Osteocyte (in vitro differentiated cells): ENCODE measurements at regions not wholly inside any gene's neighbourhood (a gene's known extent, or its start where the extent isn't known, plus 50 kb on each side); places are given as distances from the start of the nearest gene placed in this dataset.

Source experiments
- DNase-seq: peaks from one replicate; pipeline ENCODE4 v3.0.0; 2021; ENCODE audit warnings: mixed read lengths; ENCODE audit not compliant: unreplicated experiment; ENCODE audit errors: extremely low spot score
- H3K27ac Mint-ChIP-seq: one replicate; pipeline ENCODE4 v1.8.0; 2021; ENCODE audit warnings: mild to moderate bottlenecking, mixed read lengths; ENCODE audit not compliant: unreplicated experiment
- H3K27me3 Mint-ChIP-seq: one replicate; pipeline ENCODE4 v1.8.0; 2021; ENCODE audit warnings: mixed read lengths; ENCODE audit not compliant: unreplicated experiment
- H3K36me3 Mint-ChIP-seq: one replicate; pipeline ENCODE4 v1.8.0; 2021; ENCODE audit warnings: mixed read lengths; ENCODE audit not compliant: unreplicated experiment
- H3K4me1 Mint-ChIP-seq: one replicate; pipeline ENCODE4 v1.8.0; 2021; ENCODE audit warnings: mixed read lengths; ENCODE audit not compliant: unreplicated experiment
- H3K4me3 Mint-ChIP-seq: one replicate; pipeline ENCODE4 v1.8.0; 2021; ENCODE audit warnings: mild to moderate bottlenecking, moderate library complexity, mixed read lengths; ENCODE audit not compliant: unreplicated experiment
- H3K9me3 Mint-ChIP-seq: one replicate; pipeline ENCODE4 v1.8.0; 2021; ENCODE audit warnings: mixed read lengths; ENCODE audit not compliant: unreplicated experiment
- CTCF ChIP-seq: fragments of 200-600 bp; sonication (generic); IDR thresholded peaks from 2 replicates; pipeline ENCODE4 v1.5.0; 2021; ENCODE audit warnings: antibody characterized with exemption, mild to moderate bottlenecking, moderate library complexity

GRCh38 chr5:85998656-85999055 is 619.1 kb upstream of the COX7C start:
- Mint-ChIP-seq H3K9me3 (no peaks in the 10 kb centered on the region), H3K27me3 (no peaks in the 10 kb centered on the region), H3K4me1 (no peaks in the 10 kb centered on the region), H3K36me3 (no peaks in the 10 kb centered on the region), H3K27ac (no peak overlapping the region), H3K4me3 (no peak overlapping the region)
- no peak for DNase-seq
- TF ChIP-seq CTCF: no peak

- no peak for DNase-seq
- Mint-ChIP-seq H3K4me1 (no peaks in the 10 kb centered on the region), H3K4me3 (no peak overlapping the region), H3K36me3 (no peaks in the 10 kb centered on the region), H3K9me3 (peaks cover 22% of the 10 kb centered on the region), H3K27me3 (no peaks in the 10 kb centered on the region), H3K27ac (no peak overlapping the region)
- TF ChIP-seq CTCF: no peak
Observed at GRCh38 chr5:86008293-86008692, 609.4 kb upstream of the COX7C start.

DNA sequence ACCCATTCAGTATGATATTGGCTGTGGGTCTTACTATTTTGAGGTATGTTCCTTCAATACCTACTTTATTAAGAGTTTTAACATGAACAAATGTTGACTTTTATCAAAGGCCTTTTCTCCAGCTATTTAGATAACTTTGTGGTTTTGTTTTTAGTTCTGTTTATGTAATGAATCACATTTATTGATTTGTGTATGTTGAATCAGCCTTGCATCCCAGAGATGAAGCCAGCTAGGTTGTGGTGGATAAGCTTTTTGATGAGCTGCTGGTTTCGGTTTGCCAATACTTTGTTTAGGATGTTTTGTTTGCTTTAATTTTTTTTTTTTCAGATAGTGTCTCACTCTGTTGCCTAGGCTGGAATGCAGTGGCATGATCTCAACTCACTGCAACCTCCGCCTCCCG is 609.0 kb upstream of the COX7C start:
- DNase-seq: no peak
- Mint-ChIP-seq H3K4me3 (no peak overlapping the region), H3K9me3 (peaks cover 22% of the 10 kb centered on the region), H3K27me3 (no peaks in the 10 kb centered on the region), H3K27ac (no peak overlapping the region), H3K36me3 (no peaks in the 10 kb centered on the region), H3K4me1 (no peaks in the 10 kb centered on the region)
- TF ChIP-seq CTCF: no peak

DNA sequence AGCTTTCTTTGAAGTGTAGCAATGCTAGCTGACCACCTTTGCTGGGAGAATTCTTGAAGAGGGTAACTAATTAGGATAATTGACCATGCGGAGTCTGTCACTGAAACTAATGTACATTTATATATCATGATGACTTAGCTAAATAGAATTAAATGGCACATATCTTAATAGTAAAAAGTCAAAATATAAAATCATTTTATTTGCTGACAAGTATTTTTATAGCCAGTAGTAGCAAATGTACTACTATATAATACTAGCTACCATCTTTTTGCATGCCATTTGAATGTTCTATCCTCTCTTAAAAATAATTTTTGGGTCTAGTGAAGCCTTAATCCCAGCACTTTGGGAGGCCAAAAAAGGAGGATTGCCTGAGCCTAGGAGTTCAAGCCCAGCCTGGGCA is 605.8 kb upstream of the COX7C start:
- H3K4me3 Mint-ChIP-seq: no peak overlapping the region
- TF ChIP-seq CTCF: no peak
- H3K27me3 Mint-ChIP-seq: no peaks in the 10 kb centered on the region
- H3K4me1 Mint-ChIP-seq: no peaks in the 10 kb centered on the region
- H3K27ac Mint-ChIP-seq: no peak overlapping the region
- H3K36me3 Mint-ChIP-seq: no peaks in the 10 kb centered on the region
- peaks cover 22% of the 10 kb centered on the region for H3K9me3 Mint-ChIP-seq
- DNase-seq: no peak

DNA sequence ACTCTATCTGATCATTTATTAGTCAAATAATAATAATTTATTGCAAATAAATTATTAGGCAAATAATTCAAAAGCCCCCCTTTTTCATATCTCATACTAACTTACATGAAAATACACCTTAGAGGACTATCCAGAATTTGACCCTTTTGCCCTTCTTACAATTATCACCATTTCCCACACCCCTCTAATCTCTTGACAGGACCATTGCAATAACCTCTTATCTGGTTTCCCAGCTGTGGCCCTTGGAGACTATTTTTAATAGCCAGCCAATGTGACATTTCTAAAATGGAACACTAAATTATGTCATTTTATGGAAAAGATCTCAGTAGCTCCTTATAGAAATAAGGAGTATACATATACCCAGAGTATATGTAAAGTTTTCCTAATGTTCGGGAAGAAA is 588.4 kb upstream of the COX7C start:
- Mint-ChIP-seq H3K27me3 (peaks cover 5% of the 10 kb centered on the region), H3K36me3 (no peaks in the 10 kb centered on the region), H3K4me1 (no peaks in the 10 kb centered on the region), H3K4me3 (no peak overlapping the region), H3K9me3 (no peaks in the 10 kb centered on the region), H3K27ac (no peak overlapping the region)
- no peak for DNase-seq
- TF ChIP-seq CTCF: no peak
